Neural crest cell (in vitro differentiated cells): ENCODE measurements at regions not wholly inside any gene's neighbourhood (a gene's known extent, or its start where the extent isn't known, plus 50 kb on each side); places are given as distances from the start of the nearest gene placed in this dataset.

ENCODE experiments used
- DNase-seq: peaks from one replicate; pipeline ENCODE4 v3.0.0; 2021; ENCODE audit warnings: low read depth, mixed read lengths, low spot score
- H3K27ac Mint-ChIP-seq: one replicate; pipeline ENCODE4 v1.8.0; 2021; ENCODE audit warnings: mild to moderate bottlenecking, mixed read lengths; ENCODE audit not compliant: unreplicated experiment
- H3K27me3 Mint-ChIP-seq: 2 replicates; pipeline ENCODE4 v1.8.0; 2021; ENCODE audit warnings: low read depth, mild to moderate bottlenecking, mixed read lengths
- H3K36me3 Mint-ChIP-seq: 2 replicates; pipeline ENCODE4 v1.8.0; 2021; ENCODE audit warnings: low read depth, mild to moderate bottlenecking, mixed read lengths
- H3K4me1 Mint-ChIP-seq: 2 replicates; pipeline ENCODE4 v1.8.0; 2021; ENCODE audit warnings: mixed read lengths
- H3K4me3 Mint-ChIP-seq: one replicate; pipeline ENCODE4 v1.8.0; 2021; ENCODE audit warnings: mild to moderate bottlenecking, mixed read lengths
- H3K9me3 Mint-ChIP-seq: 2 replicates; pipeline ENCODE4 v1.8.0; 2021; ENCODE audit warnings: mixed read lengths
- TF ChIP-seq, protein P1 (sequence below): fragments of 200-600 bp; sonication (generic); conservative IDR thresholded peaks from 2 replicates; pipeline ENCODE4 v1.5.0; 2021; ENCODE audit warnings: antibody characterized with exemption, mild to moderate bottlenecking

- Mint-ChIP-seq H3K9me3 (peaks cover 13% of the 10 kb centered on the region), H3K36me3 (peaks cover 5% of the 10 kb centered on the region), H3K27me3 (peaks cover 3% of the 10 kb centered on the region), H3K4me1 (no peaks in the 10 kb centered on the region), H3K27ac (no peak overlapping the region), H3K4me3 (no peak overlapping the region)
- no peak for DNase-seq
- TF ChIP-seq, protein P1, sequence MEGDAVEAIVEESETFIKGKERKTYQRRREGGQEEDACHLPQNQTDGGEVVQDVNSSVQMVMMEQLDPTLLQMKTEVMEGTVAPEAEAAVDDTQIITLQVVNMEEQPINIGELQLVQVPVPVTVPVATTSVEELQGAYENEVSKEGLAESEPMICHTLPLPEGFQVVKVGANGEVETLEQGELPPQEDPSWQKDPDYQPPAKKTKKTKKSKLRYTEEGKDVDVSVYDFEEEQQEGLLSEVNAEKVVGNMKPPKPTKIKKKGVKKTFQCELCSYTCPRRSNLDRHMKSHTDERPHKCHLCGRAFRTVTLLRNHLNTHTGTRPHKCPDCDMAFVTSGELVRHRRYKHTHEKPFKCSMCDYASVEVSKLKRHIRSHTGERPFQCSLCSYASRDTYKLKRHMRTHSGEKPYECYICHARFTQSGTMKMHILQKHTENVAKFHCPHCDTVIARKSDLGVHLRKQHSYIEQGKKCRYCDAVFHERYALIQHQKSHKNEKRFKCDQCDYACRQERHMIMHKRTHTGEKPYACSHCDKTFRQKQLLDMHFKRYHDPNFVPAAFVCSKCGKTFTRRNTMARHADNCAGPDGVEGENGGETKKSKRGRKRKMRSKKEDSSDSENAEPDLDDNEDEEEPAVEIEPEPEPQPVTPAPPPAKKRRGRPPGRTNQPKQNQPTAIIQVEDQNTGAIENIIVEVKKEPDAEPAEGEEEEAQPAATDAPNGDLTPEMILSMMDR: no peak
Observed at GRCh38 chr6:106901062-106901461, 73.5 kb downstream of the CD24 start.

GRCh38 chr6:106899697-106900096 lies 74.8 kb downstream of the CD24 start:
- Mint-ChIP-seq H3K36me3 (peaks cover 5% of the 10 kb centered on the region), H3K27ac (no peak overlapping the region), H3K4me1 (no peaks in the 10 kb centered on the region), H3K4me3 (no peak overlapping the region), H3K9me3 (peaks cover 13% of the 10 kb centered on the region), H3K27me3 (peaks cover 3% of the 10 kb centered on the region)
- no peak for DNase-seq
- TF ChIP-seq, protein P1: no peak

- H3K27me3 Mint-ChIP-seq: peaks cover 9% of the 10 kb centered on the region
- peaks cover 5% of the 10 kb centered on the region for H3K36me3 Mint-ChIP-seq
- H3K4me3 Mint-ChIP-seq: no peak overlapping the region
- no peak overlapping the region for H3K27ac Mint-ChIP-seq
- peaks cover 6% of the 10 kb centered on the region for H3K9me3 Mint-ChIP-seq
- H3K4me1 Mint-ChIP-seq: no peaks in the 10 kb centered on the region
- no peak for DNase-seq
- TF ChIP-seq, protein P1: no peak
Observed at GRCh38 chr6:106897580-106897979, 76.9 kb downstream of the CD24 start.

DNA sequence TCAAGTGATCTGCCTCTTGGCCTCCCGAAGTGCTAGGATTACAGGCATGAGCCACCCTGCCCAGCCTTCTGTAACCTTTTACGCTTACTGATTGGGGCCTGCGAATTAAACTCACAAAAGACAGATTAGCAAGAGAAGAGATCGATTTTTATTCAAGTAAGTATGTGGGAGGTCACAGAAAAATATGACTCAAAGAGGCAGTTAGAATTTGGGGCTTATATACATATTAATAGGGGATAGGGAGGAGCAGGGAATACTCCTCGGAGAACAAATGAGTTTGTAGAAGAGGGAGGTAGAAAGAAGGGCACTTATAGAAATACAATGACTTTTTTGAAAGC lies 78.9 kb downstream of the CD24 start:
- no peak for DNase-seq
- peaks cover under 1% of the 10 kb centered on the region for H3K36me3 Mint-ChIP-seq
- TF ChIP-seq, protein P1: no peak
- no peaks in the 10 kb centered on the region for H3K4me1 Mint-ChIP-seq
- H3K4me3 Mint-ChIP-seq: no peak overlapping the region
- peaks cover 9% of the 10 kb centered on the region for H3K27me3 Mint-ChIP-seq
- H3K27ac Mint-ChIP-seq: no peak overlapping the region
- no peaks in the 10 kb centered on the region for H3K9me3 Mint-ChIP-seq

- peaks cover 9% of the 10 kb centered on the region for H3K27me3 Mint-ChIP-seq
- no peak overlapping the region for H3K4me3 Mint-ChIP-seq
- H3K27ac Mint-ChIP-seq: no peak overlapping the region
- DNase-seq: no peak
- no peaks in the 10 kb centered on the region for H3K4me1 Mint-ChIP-seq
- TF ChIP-seq, protein P1: no peak
- H3K9me3 Mint-ChIP-seq: no peaks in the 10 kb centered on the region
- no peaks in the 10 kb centered on the region for H3K36me3 Mint-ChIP-seq
Observed at GRCh38 chr6:106894978-106895702, 79.4 kb downstream of the CD24 start.
